Astrocyte (in vitro differentiated cells and primary cell): ENCODE measurements at regions not wholly inside any gene's neighbourhood (a gene's known extent, or its start where the extent isn't known, plus 50 kb on each side); places are given as distances from the start of the nearest gene placed in this dataset.
A peak's percentile ranks its signal among the peaks of the same experiment; 100 is the strongest.

Source experiments
- DNase-seq: peaks from one replicate; pipeline ENCODE4 v3.0.0-alpha.2; 2010; ENCODE audit warnings: low read depth
- FAIRE-seq: peaks from 2 replicates; lab custom pipeline; 2011; peaks lifted over from hg19 to GRCh38; lab: Jason Lieb, UNC
- H2AFZ ChIP-seq: 2 replicates; pipeline ENCODE4 v1.6.0; 2012; ENCODE audit warnings: low read depth, low read length, inconsistent platforms
- H3K27ac ChIP-seq: 2 replicates; pipeline ENCODE4 v1.5.1; 2011; ENCODE audit warnings: low read depth, low read length, inconsistent platforms
- H3K27me3 ChIP-seq: 2 replicates; pipeline ENCODE4 v1.6.0; 2011; ENCODE audit warnings: low read length, inconsistent platforms; ENCODE audit not compliant: insufficient read depth
- H3K36me3 ChIP-seq: 2 replicates; pipeline ENCODE4 v1.5.1; 2011; ENCODE audit warnings: low read length, inconsistent platforms; ENCODE audit not compliant: insufficient read depth
- H3K4me1 ChIP-seq: 2 replicates; pipeline ENCODE4 v1.5.1; 2011; ENCODE audit warnings: low read length, inconsistent platforms; ENCODE audit not compliant: insufficient read depth
- H3K4me2 ChIP-seq: 2 replicates; pipeline ENCODE4 v1.6.0; 2012; ENCODE audit warnings: low read length, inconsistent platforms
- H3K4me3 ChIP-seq: 2 replicates; pipeline ENCODE4 v1.5.1; 2011; ENCODE audit warnings: low read depth, mild to moderate bottlenecking, low read length, inconsistent platforms; ENCODE audit not compliant: insufficient read depth
- H3K79me2 ChIP-seq: 2 replicates; pipeline ENCODE4 v1.6.0; 2012; ENCODE audit warnings: mild to moderate bottlenecking, low read length, inconsistent platforms; ENCODE audit not compliant: insufficient read depth
- H3K9ac ChIP-seq: 2 replicates; pipeline ENCODE4 v1.6.0; 2012; ENCODE audit warnings: mild to moderate bottlenecking, low read length, inconsistent platforms
- H3K9me3 ChIP-seq: 2 replicates; pipeline ENCODE4 v1.5.1; 2012; ENCODE audit warnings: low read depth, mild to moderate bottlenecking, low read length, inconsistent platforms; ENCODE audit not compliant: insufficient read depth
- H4K20me1 ChIP-seq: 2 replicates; pipeline ENCODE4 v1.6.0; 2012; ENCODE audit warnings: low read length, inconsistent platforms; ENCODE audit not compliant: insufficient read depth
- H3K27ac Mint-ChIP-seq: one replicate; pipeline ENCODE4 v1.8.0; 2021; ENCODE audit warnings: mild to moderate bottlenecking, mixed read lengths; ENCODE audit not compliant: unreplicated experiment
- H3K27me3 Mint-ChIP-seq: one replicate; pipeline ENCODE4 v1.8.0; 2021; ENCODE audit warnings: low read depth, mixed read lengths; ENCODE audit not compliant: unreplicated experiment
- H3K36me3 Mint-ChIP-seq: one replicate; pipeline ENCODE4 v1.8.0; 2021; ENCODE audit warnings: low read depth, mixed read lengths; ENCODE audit not compliant: unreplicated experiment
- H3K4me1 Mint-ChIP-seq: one replicate; pipeline ENCODE4 v1.8.0; 2021; ENCODE audit warnings: low read depth, mixed read lengths; ENCODE audit not compliant: unreplicated experiment
- H3K4me3 Mint-ChIP-seq: one replicate; pipeline ENCODE4 v1.8.0; 2021; ENCODE audit warnings: mild to moderate bottlenecking, moderate library complexity, mixed read lengths; ENCODE audit not compliant: unreplicated experiment
- H3K9me3 Mint-ChIP-seq: one replicate; pipeline ENCODE4 v1.8.0; 2021; ENCODE audit warnings: mild to moderate bottlenecking, mixed read lengths; ENCODE audit not compliant: unreplicated experiment
- EZH2 ChIP-seq: IDR thresholded peaks from 2 replicates; pipeline ENCODE4 v1.6.1; 2012; ENCODE audit warnings: mild to moderate bottlenecking, low read length, inconsistent platforms; ENCODE audit not compliant: insufficient read depth
- TF ChIP-seq, protein P1 (sequence below): IDR thresholded peaks from 2 replicates; pipeline ENCODE4 v1.5.1; 2011; ENCODE audit warnings: low read depth, mild to moderate bottlenecking, inconsistent platforms, low read length, moderate library complexity; ENCODE audit not compliant: insufficient read depth

GRCh38 chr2:235270956-235271355 lies 222.9 kb upstream of the AGAP1 start:
- DNase-seq (peak; percentile 97), FAIRE-seq (peak; percentile 71)
- Histone ChIP-seq H3K4me3 (no peak overlapping the region), H3K4me2 (peak overlapping the region; percentile 25), H3K4me1 (peaks cover 19% of the 10 kb centered on the region), H3K79me2 (no peaks in the 10 kb centered on the region), H2AFZ (no peak overlapping the region), H3K9me3 (no peaks in the 10 kb centered on the region), H3K27me3 (peaks cover 10% of the 10 kb centered on the region), H3K36me3 (no peaks in the 10 kb centered on the region), H3K9ac (no peak overlapping the region), H3K27ac (no peak overlapping the region), H4K20me1 (no peaks in the 10 kb centered on the region)
- Mint-ChIP-seq H3K9me3 (peaks cover 9% of the 10 kb centered on the region), H3K27ac (no peak overlapping the region), H3K27me3 (peaks cover 5% of the 10 kb centered on the region), H3K4me1 (peaks cover 35% of the 10 kb centered on the region), H3K4me3 (no peak overlapping the region), H3K36me3 (no peaks in the 10 kb centered on the region)
- TF ChIP-seq EZH2, result no peak
- TF ChIP-seq, protein P1, sequence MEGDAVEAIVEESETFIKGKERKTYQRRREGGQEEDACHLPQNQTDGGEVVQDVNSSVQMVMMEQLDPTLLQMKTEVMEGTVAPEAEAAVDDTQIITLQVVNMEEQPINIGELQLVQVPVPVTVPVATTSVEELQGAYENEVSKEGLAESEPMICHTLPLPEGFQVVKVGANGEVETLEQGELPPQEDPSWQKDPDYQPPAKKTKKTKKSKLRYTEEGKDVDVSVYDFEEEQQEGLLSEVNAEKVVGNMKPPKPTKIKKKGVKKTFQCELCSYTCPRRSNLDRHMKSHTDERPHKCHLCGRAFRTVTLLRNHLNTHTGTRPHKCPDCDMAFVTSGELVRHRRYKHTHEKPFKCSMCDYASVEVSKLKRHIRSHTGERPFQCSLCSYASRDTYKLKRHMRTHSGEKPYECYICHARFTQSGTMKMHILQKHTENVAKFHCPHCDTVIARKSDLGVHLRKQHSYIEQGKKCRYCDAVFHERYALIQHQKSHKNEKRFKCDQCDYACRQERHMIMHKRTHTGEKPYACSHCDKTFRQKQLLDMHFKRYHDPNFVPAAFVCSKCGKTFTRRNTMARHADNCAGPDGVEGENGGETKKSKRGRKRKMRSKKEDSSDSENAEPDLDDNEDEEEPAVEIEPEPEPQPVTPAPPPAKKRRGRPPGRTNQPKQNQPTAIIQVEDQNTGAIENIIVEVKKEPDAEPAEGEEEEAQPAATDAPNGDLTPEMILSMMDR, result no peak

- Histone ChIP-seq H3K4me2 (no peak overlapping the region), H3K9me3 (no peaks in the 10 kb centered on the region), H3K27me3 (peaks cover 13% of the 10 kb centered on the region), H4K20me1 (no peaks in the 10 kb centered on the region), H2AFZ (no peak overlapping the region), H3K27ac (no peak overlapping the region), H3K4me3 (no peak overlapping the region), H3K4me1 (peaks cover 19% of the 10 kb centered on the region), H3K79me2 (no peaks in the 10 kb centered on the region), H3K9ac (no peak overlapping the region), H3K36me3 (no peaks in the 10 kb centered on the region)
- no peak for FAIRE-seq
- Mint-ChIP-seq H3K27me3 (peaks cover 3% of the 10 kb centered on the region), H3K4me3 (no peak overlapping the region), H3K4me1 (peaks cover 34% of the 10 kb centered on the region), H3K27ac (no peak overlapping the region), H3K36me3 (no peaks in the 10 kb centered on the region), H3K9me3 (peaks cover 9% of the 10 kb centered on the region)
- no peak for TF ChIP-seq EZH2
- TF ChIP-seq, protein P1, result no peak
- no peak for DNase-seq
These were observed 221.9 kb upstream of the AGAP1 start for GRCh38 chr2:235271936-235272335.

GRCh38 chr2:235274023-235274422 lies 219.8 kb upstream of the AGAP1 start:
- Mint-ChIP-seq H3K4me1 (peaks cover 24% of the 10 kb centered on the region), H3K27ac (no peak overlapping the region), H3K27me3 (peaks cover 3% of the 10 kb centered on the region), H3K4me3 (no peak overlapping the region), H3K36me3 (no peaks in the 10 kb centered on the region), H3K9me3 (peaks cover 9% of the 10 kb centered on the region)
- Histone ChIP-seq H2AFZ (no peak overlapping the region), H4K20me1 (no peaks in the 10 kb centered on the region), H3K27ac (no peak overlapping the region), H3K79me2 (no peaks in the 10 kb centered on the region), H3K9ac (no peak overlapping the region), H3K27me3 (peaks cover 13% of the 10 kb centered on the region), H3K4me1 (peaks cover 9% of the 10 kb centered on the region), H3K36me3 (no peaks in the 10 kb centered on the region), H3K4me3 (no peak overlapping the region), H3K4me2 (no peak overlapping the region), H3K9me3 (no peaks in the 10 kb centered on the region)
- no peak for FAIRE-seq
- TF ChIP-seq EZH2, result no peak
- TF ChIP-seq, protein P1, result no peak
- no peak for DNase-seq
